ENCODE measurements at regions not wholly inside any gene's neighbourhood (a gene's known extent, or its start where the extent isn't known, plus 50 kb on each side); places are given as distances from the start of the nearest gene placed in this dataset.

DNA sequence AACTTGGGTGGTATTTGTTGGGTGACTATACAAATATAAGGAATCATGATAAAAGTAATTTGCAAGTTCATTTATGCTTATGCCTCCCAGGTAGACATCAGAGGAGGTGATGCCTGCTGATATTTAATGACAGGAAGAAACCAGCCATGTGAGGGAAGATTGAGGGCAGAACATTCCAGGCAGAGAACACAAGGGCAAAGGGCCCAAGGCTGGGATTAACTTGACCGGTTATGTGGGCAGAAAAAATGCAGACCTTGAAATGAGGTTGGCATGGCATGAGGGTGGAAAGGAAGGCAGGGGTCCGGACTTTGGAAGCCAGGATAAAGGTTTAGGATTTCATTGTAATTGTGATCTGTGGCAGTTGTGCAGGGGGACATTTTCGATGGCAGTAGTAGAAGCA lies 68.0 kb upstream of the MTPN start:
- Histone ChIP-seq H3K9me3 (ENCODE audit: insufficient read depth, low read depth) (no peaks in the 10 kb centered on the region), H3K9me2 (ENCODE audit: insufficient read depth) (no peaks in the 10 kb centered on the region), H3K36me3 (ENCODE audit: low read depth) (no peaks in the 10 kb centered on the region), H3K27ac (no peak overlapping the region), H3K4me1 (replicated peaks; ENCODE audit: insufficient read depth) (no peaks in the 10 kb centered on the region), H4K20me1 (ENCODE audit: insufficient read depth) (no peaks in the 10 kb centered on the region), H3K4me3 (no peak overlapping the region), H3K27me3 (ENCODE audit: insufficient read depth, low read depth) (no peaks in the 10 kb centered on the region), H2AFZ (no peak overlapping the region), H3K79me2 (ENCODE audit: low read depth) (no peaks in the 10 kb centered on the region), H3K4me2 (no peak overlapping the region), H3F3A (ENCODE audit: insufficient read depth, low read depth) (no peaks in the 10 kb centered on the region)
- intact Hi-C loops (cut with micrococcal nuclease; ENCODE audit: unreplicated experiment), result no loop called here
- ChIA-PET POLR2A (ENCODE audit: unreplicated experiment) (no interaction called here), CTCF (no interaction called here)
- no TSS peak for BruUV-seq (replicated peaks)
- TF ChIP-seq, protein P1, sequence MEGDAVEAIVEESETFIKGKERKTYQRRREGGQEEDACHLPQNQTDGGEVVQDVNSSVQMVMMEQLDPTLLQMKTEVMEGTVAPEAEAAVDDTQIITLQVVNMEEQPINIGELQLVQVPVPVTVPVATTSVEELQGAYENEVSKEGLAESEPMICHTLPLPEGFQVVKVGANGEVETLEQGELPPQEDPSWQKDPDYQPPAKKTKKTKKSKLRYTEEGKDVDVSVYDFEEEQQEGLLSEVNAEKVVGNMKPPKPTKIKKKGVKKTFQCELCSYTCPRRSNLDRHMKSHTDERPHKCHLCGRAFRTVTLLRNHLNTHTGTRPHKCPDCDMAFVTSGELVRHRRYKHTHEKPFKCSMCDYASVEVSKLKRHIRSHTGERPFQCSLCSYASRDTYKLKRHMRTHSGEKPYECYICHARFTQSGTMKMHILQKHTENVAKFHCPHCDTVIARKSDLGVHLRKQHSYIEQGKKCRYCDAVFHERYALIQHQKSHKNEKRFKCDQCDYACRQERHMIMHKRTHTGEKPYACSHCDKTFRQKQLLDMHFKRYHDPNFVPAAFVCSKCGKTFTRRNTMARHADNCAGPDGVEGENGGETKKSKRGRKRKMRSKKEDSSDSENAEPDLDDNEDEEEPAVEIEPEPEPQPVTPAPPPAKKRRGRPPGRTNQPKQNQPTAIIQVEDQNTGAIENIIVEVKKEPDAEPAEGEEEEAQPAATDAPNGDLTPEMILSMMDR (conservative IDR thresholded peaks at IDR 0.05), result no peak
- no peak for TF ChIP-seq EZH2 (IDR thresholded peaks at IDR 0.05; ENCODE audit: low read depth)
- DNase-seq, result no peak

DNA sequence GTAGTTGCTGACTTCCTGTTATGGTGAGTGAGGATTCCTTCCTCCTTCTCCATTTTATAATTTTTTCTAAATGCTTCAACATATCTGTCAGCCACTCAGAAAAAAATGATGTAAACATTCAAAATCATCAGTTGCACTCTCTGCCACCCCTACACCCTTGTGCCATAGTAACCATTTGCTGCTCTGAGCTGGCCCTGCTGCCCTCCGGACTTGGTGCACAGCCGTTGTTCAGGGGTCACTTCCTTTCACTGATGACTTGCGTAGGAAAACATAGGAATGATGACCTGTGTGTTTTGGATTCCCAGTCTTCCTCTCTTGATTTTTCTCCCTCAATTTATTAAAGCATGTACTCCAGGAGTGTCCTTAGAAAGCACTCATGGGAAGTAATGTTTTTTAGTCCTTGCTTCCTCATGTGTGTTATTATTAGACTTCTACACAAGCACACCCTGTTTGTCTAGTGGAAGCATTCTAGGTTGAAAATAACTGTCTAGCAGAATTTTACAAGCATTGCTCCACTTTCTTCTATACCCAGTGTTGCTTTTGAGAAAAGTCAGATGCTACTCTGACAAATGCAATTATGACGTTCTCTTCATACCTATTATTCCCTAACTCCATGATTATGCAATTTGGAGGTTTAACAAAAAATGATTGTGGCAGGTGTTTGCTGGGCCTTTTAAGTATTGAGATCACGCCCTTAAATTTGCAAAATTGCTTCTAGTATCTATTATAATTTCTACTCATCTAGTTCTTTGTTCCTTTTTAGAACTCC lies 62.6 kb upstream of the MTPN start:
- H3K27ac ChIP-seq, result no peak overlapping the region
- BruUV-seq (replicated peaks), result no TSS peak
- ChIA-PET POLR2A (ENCODE audit: unreplicated experiment) (no interaction called here), CTCF (no interaction called here)
- intact Hi-C loops (cut with micrococcal nuclease; ENCODE audit: unreplicated experiment), result no loop called here
- TF ChIP-seq EZH2 (IDR thresholded peaks at IDR 0.05; ENCODE audit: low read depth), result no peak
- no peak overlapping the region for H3K4me3 ChIP-seq
- no peak for DNase-seq
- H4K20me1 ChIP-seq (ENCODE audit: insufficient read depth), result no peaks in the 10 kb centered on the region
- H3K9me2 ChIP-seq (ENCODE audit: insufficient read depth), result no peaks in the 10 kb centered on the region
- no peaks in the 10 kb centered on the region for H3F3A ChIP-seq (ENCODE audit: insufficient read depth, low read depth)
- H3K27me3 ChIP-seq (ENCODE audit: insufficient read depth, low read depth), result no peaks in the 10 kb centered on the region
- no peak overlapping the region for H3K4me2 ChIP-seq
- H3K79me2 ChIP-seq (ENCODE audit: low read depth), result no peaks in the 10 kb centered on the region
- no peak overlapping the region for H2AFZ ChIP-seq
- H3K36me3 ChIP-seq (ENCODE audit: low read depth), result no peaks in the 10 kb centered on the region
- no peaks in the 10 kb centered on the region; the same call in 1 of the 2 replicates for H3K9me3 ChIP-seq (ENCODE audit: insufficient read depth, low read depth)
- no peaks in the 10 kb centered on the region for H3K4me1 ChIP-seq (replicated peaks; ENCODE audit: insufficient read depth)

DNA sequence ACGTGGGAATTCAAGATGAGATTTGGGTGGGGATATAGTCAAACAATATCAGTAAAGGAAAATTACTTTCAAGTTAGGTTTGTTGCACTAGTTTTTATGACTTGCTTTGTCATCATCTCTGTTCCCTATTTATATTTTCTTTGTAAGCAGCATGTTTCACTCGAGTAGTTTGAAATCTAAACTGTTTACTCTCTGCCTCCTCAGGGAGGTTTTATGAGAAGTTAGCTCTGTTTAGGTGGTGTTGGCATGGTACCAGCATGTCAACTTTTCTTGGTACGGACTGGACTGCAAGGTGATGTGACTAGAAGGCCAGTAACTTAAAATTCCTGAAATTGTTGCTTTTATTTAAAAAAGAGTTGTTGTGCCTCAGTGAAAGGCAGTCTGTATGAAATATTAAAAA lies 59.2 kb upstream of the MTPN start:
- Histone ChIP-seq H4K20me1 (ENCODE audit: insufficient read depth) (no peaks in the 10 kb centered on the region), H3F3A (ENCODE audit: insufficient read depth, low read depth) (no peaks in the 10 kb centered on the region; the same call in 1 of the 2 replicates), H3K4me3 (no peak overlapping the region), H3K9me2 (ENCODE audit: insufficient read depth) (no peaks in the 10 kb centered on the region), H3K27me3 (ENCODE audit: insufficient read depth, low read depth) (no peaks in the 10 kb centered on the region), H2AFZ (no peak overlapping the region), H3K4me2 (no peak overlapping the region), H3K27ac (no peak overlapping the region), H3K9me3 (ENCODE audit: insufficient read depth, low read depth) (no peaks in the 10 kb centered on the region; the same call in 1 of the 2 replicates), H3K4me1 (replicated peaks; ENCODE audit: insufficient read depth) (peaks cover 4% of the 10 kb centered on the region), H3K79me2 (ENCODE audit: low read depth) (no peaks in the 10 kb centered on the region), H3K36me3 (ENCODE audit: low read depth) (no peaks in the 10 kb centered on the region)
- intact Hi-C loops (cut with micrococcal nuclease; ENCODE audit: unreplicated experiment), result no loop called here
- no peak for DNase-seq
- TF ChIP-seq, protein P1 (conservative IDR thresholded peaks at IDR 0.05), result no peak
- TF ChIP-seq EZH2 (IDR thresholded peaks at IDR 0.05; ENCODE audit: low read depth), result no peak
- no TSS peak for BruUV-seq (replicated peaks)
- CTCF ChIA-PET, result no interaction called here
- POLR2A ChIA-PET (ENCODE audit: unreplicated experiment), result no interaction called here

DNA sequence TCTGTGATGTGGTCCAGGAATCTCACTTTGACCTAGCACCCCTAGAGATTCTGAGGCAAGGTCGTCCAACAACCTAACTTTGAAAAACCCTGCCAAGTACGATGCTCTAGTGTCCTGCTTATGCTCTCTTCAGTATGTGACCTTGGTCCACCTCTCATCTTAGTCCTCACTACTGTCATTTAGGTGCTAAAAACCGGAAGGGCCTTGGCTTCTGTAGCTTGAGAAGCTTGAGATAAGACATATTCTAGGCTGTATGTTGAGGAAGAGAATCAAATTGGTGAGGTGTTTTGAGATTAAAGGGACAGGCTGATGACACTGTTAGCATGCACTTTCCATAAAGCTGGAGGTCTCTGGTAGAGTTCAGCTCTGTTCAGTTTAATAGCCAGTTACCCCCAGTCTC lies 57.0 kb upstream of the MTPN start:
- ChIA-PET POLR2A (ENCODE audit: unreplicated experiment) (no interaction called here), CTCF (no interaction called here)
- no peaks in the 10 kb centered on the region for H3K9me2 ChIP-seq (ENCODE audit: insufficient read depth)
- BruUV-seq (replicated peaks), result no TSS peak
- H3K36me3 ChIP-seq (ENCODE audit: low read depth), result no peaks in the 10 kb centered on the region
- H3K27ac ChIP-seq, result no peak overlapping the region
- intact Hi-C loops (cut with micrococcal nuclease; ENCODE audit: unreplicated experiment), result no loop called here
- no peak overlapping the region for H2AFZ ChIP-seq
- no peak overlapping the region for H3K4me3 ChIP-seq
- H3F3A ChIP-seq (ENCODE audit: insufficient read depth, low read depth), result no peaks in the 10 kb centered on the region; the same call in 1 of the 2 replicates
- H3K4me2 ChIP-seq, result no peak overlapping the region
- H3K9me3 ChIP-seq (ENCODE audit: insufficient read depth, low read depth), result no peaks in the 10 kb centered on the region; the same call in 1 of the 2 replicates
- H3K27me3 ChIP-seq (ENCODE audit: insufficient read depth, low read depth), result no peaks in the 10 kb centered on the region
- no peaks in the 10 kb centered on the region for H4K20me1 ChIP-seq (ENCODE audit: insufficient read depth)
- TF ChIP-seq, protein P1 (conservative IDR thresholded peaks at IDR 0.05), result no peak
- no peak for TF ChIP-seq EZH2 (IDR thresholded peaks at IDR 0.05; ENCODE audit: low read depth)
- no peak for DNase-seq
- H3K79me2 ChIP-seq (ENCODE audit: low read depth), result no peaks in the 10 kb centered on the region
- H3K4me1 ChIP-seq (replicated peaks; ENCODE audit: insufficient read depth), result peaks cover 24% of the 10 kb centered on the region

Measured in PC-9 (cell line).